HCT116 (cell line): ENCODE measurements at regions not wholly inside any gene's neighbourhood (a gene's known extent, or its start where the extent isn't known, plus 50 kb on each side); places are given as distances from the start of the nearest gene placed in this dataset.
"Not testable (repeated sequence)": the region's sequence is repeated elsewhere in the genome, so short reads cannot be mapped to it uniquely, and the experiment has no call there.

Source experiments
- ATAC-seq: fragments of 200-7000 bp; cut with Tn5 transposase; 2 replicates; pipeline ENCODE4 v1.9.1; 2020; ENCODE audit warnings: mild to moderate bottlenecking, moderate library complexity
- BruUV-seq: library from RNA; stranded (reverse); fragments of 400-500 nt; replicated peaks from 2 replicates; lab custom pipeline; 2021; lab: Mats Ljungman, UMichigan
- CTCF ChIA-PET: fragments of 300-600 bp; sonication (Branson Sonifier 250); formaldehyde crosslinking; loops from one replicate; lab custom pipeline; 2021; ENCODE audit warnings: antibody characterized with exemption; lab: Charles Lee
- POLR2A ChIA-PET: fragments of 300-600, 350-600 bp; sonication (Branson Sonifier 250); formaldehyde crosslinking; loops from one replicate; lab custom pipeline; 2021; ENCODE audit warnings: antibody characterized with exemption; lab: Charles Lee
- RAD21 ChIA-PET, 2 experiments: fragments of 300-600 bp; sonication (Branson Sonifier 250); formaldehyde crosslinking; loops; one replicate each; lab custom pipeline; 2023; ENCODE audit warnings: low total read pairs in 2 of 2; ENCODE audit not compliant: uncharacterized antibody in 2 of 2, unreplicated experiment in 2 of 2, low non-redundant PET in 1 of 2; lab: Charles Lee
- DNase-seq: peaks from one replicate; pipeline ENCODE4 v3.0.0-alpha.2; 2010; ENCODE audit warnings: low read depth, low spot score
- H2AFZ ChIP-seq: fragments of 200-600 bp; shearing (Covaris generic), sonication (generic); 2 replicates; pipeline ENCODE4 v1.6.1; 2017; ENCODE audit warnings: low read depth, mixed run types, mixed read lengths, antibody characterized with exemption, low read length; ENCODE audit not compliant: poor library complexity, severe bottlenecking
- H3K27ac ChIP-seq: 2 replicates; pipeline ENCODE4 v1.5.1; 2012; ENCODE audit warnings: low read depth, low read length
- H3K27me3 ChIP-seq: fragments of 200-600 bp; sonication (generic); 2 replicates; pipeline ENCODE4 v1.6.1; 2016; ENCODE audit warnings: mixed run types, low read length, mixed read lengths; ENCODE audit not compliant: insufficient read depth
- H3K36me3 ChIP-seq, 2 experiments: fragments of 200-500 bp in 1 of 2; fragments of 200-600 bp in 1 of 2; sonication (Bioruptor generic) in 1 of 2; sonication (generic) in 1 of 2; 2 replicates each; pipeline versions ENCODE4 v1.5.1 to v1.6.1; 2014 to 2016; ENCODE audit warnings: low read length in 2 of 2, inconsistent platforms in 1 of 2, mixed read lengths in 1 of 2, mixed run types in 1 of 2; ENCODE audit not compliant: insufficient read depth in 2 of 2, control insufficient read depth in 1 of 2
- H3K4me1 ChIP-seq, 2 experiments: fragments of 200-600 bp in 1 of 2; sonication (generic) in 1 of 2; 2 replicates each; pipeline versions ENCODE4 v1.5.1 to v1.6.1; 2012 to 2017; ENCODE audit warnings: low read length in 2 of 2, inconsistent platforms in 1 of 2, mild to moderate bottlenecking in 1 of 2, mixed read lengths in 1 of 2, mixed run types in 1 of 2, moderate library complexity in 1 of 2; ENCODE audit not compliant: insufficient read depth in 2 of 2, control insufficient read depth in 1 of 2
- H3K4me2 ChIP-seq: fragments of 200-600 bp; sonication (generic); 2 replicates; pipeline ENCODE4 v1.6.1; 2017; ENCODE audit warnings: mixed run types, low read length, mixed read lengths
- H3K4me3 ChIP-seq, 2 experiments: fragments of 200-600 bp in 1 of 2; sonication (generic) in 1 of 2; replicated peaks in 1 of 2; 2 replicates each; pipeline ENCODE4 v1.5.1; 2011 to 2016; ENCODE audit warnings: low read length in 2 of 2, control low read depth in 1 of 2, low read depth in 1 of 2, mild to moderate bottlenecking in 1 of 2, mixed read lengths in 1 of 2, mixed run types in 1 of 2
- H3K79me2 ChIP-seq: fragments of 200-600 bp; sonication (generic); 2 replicates; pipeline ENCODE4 v1.6.1; 2017; ENCODE audit warnings: mild to moderate bottlenecking, mixed run types, low read length, moderate library complexity, mixed read lengths; ENCODE audit not compliant: insufficient read depth
- H3K9ac ChIP-seq: fragments of 200-600 bp; sonication (generic); 2 replicates; pipeline ENCODE4 v1.6.1; 2016; ENCODE audit warnings: low read length, mixed read lengths
- H3K9me2 ChIP-seq: fragments of 200-600 bp; sonication (generic), shearing (Covaris generic); 2 replicates; pipeline ENCODE4 v1.6.1; 2017; ENCODE audit warnings: mixed run types, mild to moderate bottlenecking, moderate library complexity; ENCODE audit not compliant: insufficient read depth
- H3K9me3 ChIP-seq, 2 experiments: fragments of 200-500 bp in 1 of 2; fragments of 200-600 bp in 1 of 2; sonication (Bioruptor generic) in 1 of 2; sonication (generic) in 1 of 2; 2 replicates each; pipeline ENCODE4 v1.6.1; 2014 to 2017; ENCODE audit warnings: low read length in 2 of 2, mixed read lengths in 2 of 2, inconsistent platforms in 1 of 2, low read depth in 1 of 2, mild to moderate bottlenecking in 1 of 2, mixed run types in 1 of 2, moderate library complexity in 1 of 2; ENCODE audit not compliant: control insufficient read depth in 1 of 2, insufficient read depth in 1 of 2
- H4K20me1 ChIP-seq: fragments of 200-600 bp; sonication (generic), shearing (Covaris generic); 2 replicates; pipeline ENCODE4 v1.6.1; 2017; ENCODE audit warnings: mixed run types, mild to moderate bottlenecking, moderate library complexity; ENCODE audit not compliant: insufficient read depth
- CEBPB ChIP-seq: IDR thresholded peaks from 2 replicates; pipeline ENCODE4 v1.6.1; 2012; ENCODE audit warnings: low read depth
- EGR1 ChIP-seq: IDR thresholded peaks from 2 replicates; pipeline ENCODE4 v1.6.1; 2012; ENCODE audit warnings: low read depth
- ELF1 ChIP-seq: IDR thresholded peaks from 2 replicates; pipeline ENCODE4 v1.6.1; 2012; ENCODE audit warnings: low read depth, borderline replicate concordance
- EZH2 ChIP-seq: fragments of 200-600 bp; sonication (generic); IDR thresholded peaks from 2 replicates; pipeline ENCODE4 v1.6.1; 2017; ENCODE audit warnings: antibody characterized with exemption, mixed run types
- EZH2phosphoT487 ChIP-seq: fragments of 200-600 bp; IDR thresholded peaks from 2 replicates; pipeline ENCODE4 v1.6.1; 2018; ENCODE audit warnings: antibody characterized with exemption, borderline replicate concordance
- FOSL1 ChIP-seq: IDR thresholded peaks from 2 replicates; pipeline ENCODE4 v1.6.1; 2012; ENCODE audit warnings: low read depth
- POLR2A ChIP-seq: IDR thresholded peaks from 2 replicates; pipeline ENCODE4 v1.7.0; 2011; ENCODE audit warnings: borderline replicate concordance; ENCODE audit not compliant: insufficient read depth, insufficient read length; ENCODE audit errors: extremely low read depth
- RAD21 ChIP-seq: IDR thresholded peaks from 2 replicates; pipeline ENCODE4 v1.6.1; 2012; ENCODE audit warnings: low read depth, mild to moderate bottlenecking
- SIN3A ChIP-seq: IDR thresholded peaks from 2 replicates; pipeline ENCODE4 v1.6.1; 2012; ENCODE audit warnings: low read depth
- ZFX ChIP-seq: fragments of 450-650 bp; IDR thresholded peaks from 2 replicates; pipeline ENCODE4 v1.6.1; 2017
- intact Hi-C: fragments of 100-400 bp; cut with micrococcal nuclease; formaldehyde crosslinking; loops from 2 replicates; pipeline ENCODE4 v1.10.0; 2022
- TF ChIP-seq, protein P1 (sequence below): IDR thresholded peaks from 2 replicates; pipeline ENCODE4 v1.6.1; 2012; ENCODE audit warnings: low read depth
- TF ChIP-seq, protein P2 (sequence below): IDR thresholded peaks from 2 replicates; pipeline ENCODE4 v1.6.1; 2012

DNA sequence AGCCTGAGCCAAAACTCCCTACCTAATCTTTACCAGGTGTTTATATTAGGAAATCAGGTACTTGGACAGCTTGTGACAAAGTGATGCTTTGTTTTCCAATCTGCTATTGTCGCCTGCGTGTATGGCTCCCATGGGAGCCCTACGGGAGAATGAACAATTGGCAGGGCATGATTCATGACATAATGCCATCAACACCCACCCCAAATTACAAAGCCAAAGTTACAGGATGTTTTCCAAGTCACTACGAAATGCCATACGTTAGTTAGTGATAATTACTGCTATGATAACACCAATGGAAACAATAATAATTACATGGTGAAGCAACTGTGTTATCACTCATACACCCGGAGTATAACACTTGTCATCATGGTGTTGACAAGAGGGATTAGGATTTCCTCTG lies 226.4 kb downstream of the FAM181B start:
- no peak overlapping the region for H3K9ac ChIP-seq
- H3K4me3 ChIP-seq: no peak overlapping the region
- POLR2A ChIA-PET: no interaction called here
- H3K4me1 ChIP-seq: no peaks in the 10 kb centered on the region
- CTCF ChIA-PET: no interaction called here
- RAD21 ChIA-PET: no interaction called here
- no peaks in the 10 kb centered on the region for H3K9me3 ChIP-seq
- no TSS peak for BruUV-seq
- TF ChIP-seq CEBPB (no peak), EZH2 (no peak), ELF1 (no peak), EGR1 (no peak), POLR2A (no peak), FOSL1 (no peak), ZFX (no peak), SIN3A (no peak), EZH2phosphoT487 (no peak)
- TF ChIP-seq, protein P1, sequence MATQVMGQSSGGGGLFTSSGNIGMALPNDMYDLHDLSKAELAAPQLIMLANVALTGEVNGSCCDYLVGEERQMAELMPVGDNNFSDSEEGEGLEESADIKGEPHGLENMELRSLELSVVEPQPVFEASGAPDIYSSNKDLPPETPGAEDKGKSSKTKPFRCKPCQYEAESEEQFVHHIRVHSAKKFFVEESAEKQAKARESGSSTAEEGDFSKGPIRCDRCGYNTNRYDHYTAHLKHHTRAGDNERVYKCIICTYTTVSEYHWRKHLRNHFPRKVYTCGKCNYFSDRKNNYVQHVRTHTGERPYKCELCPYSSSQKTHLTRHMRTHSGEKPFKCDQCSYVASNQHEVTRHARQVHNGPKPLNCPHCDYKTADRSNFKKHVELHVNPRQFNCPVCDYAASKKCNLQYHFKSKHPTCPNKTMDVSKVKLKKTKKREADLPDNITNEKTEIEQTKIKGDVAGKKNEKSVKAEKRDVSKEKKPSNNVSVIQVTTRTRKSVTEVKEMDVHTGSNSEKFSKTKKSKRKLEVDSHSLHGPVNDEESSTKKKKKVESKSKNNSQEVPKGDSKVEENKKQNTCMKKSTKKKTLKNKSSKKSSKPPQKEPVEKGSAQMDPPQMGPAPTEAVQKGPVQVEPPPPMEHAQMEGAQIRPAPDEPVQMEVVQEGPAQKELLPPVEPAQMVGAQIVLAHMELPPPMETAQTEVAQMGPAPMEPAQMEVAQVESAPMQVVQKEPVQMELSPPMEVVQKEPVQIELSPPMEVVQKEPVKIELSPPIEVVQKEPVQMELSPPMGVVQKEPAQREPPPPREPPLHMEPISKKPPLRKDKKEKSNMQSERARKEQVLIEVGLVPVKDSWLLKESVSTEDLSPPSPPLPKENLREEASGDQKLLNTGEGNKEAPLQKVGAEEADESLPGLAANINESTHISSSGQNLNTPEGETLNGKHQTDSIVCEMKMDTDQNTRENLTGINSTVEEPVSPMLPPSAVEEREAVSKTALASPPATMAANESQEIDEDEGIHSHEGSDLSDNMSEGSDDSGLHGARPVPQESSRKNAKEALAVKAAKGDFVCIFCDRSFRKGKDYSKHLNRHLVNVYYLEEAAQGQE: no peak
- no peaks in the 10 kb centered on the region for H3K36me3 ChIP-seq
- H3K27ac ChIP-seq: no peak overlapping the region
- H3K4me2 ChIP-seq: no peak overlapping the region
- H3K9me2 ChIP-seq: no peaks in the 10 kb centered on the region
- ATAC-seq: no peak
- intact Hi-C loops: no loop called here
- H3K27me3 ChIP-seq: no peaks in the 10 kb centered on the region
- no peaks in the 10 kb centered on the region for H3K79me2 ChIP-seq
- no peaks in the 10 kb centered on the region for H4K20me1 ChIP-seq
- no peak for DNase-seq
- H2AFZ ChIP-seq: no peak overlapping the region

DNA sequence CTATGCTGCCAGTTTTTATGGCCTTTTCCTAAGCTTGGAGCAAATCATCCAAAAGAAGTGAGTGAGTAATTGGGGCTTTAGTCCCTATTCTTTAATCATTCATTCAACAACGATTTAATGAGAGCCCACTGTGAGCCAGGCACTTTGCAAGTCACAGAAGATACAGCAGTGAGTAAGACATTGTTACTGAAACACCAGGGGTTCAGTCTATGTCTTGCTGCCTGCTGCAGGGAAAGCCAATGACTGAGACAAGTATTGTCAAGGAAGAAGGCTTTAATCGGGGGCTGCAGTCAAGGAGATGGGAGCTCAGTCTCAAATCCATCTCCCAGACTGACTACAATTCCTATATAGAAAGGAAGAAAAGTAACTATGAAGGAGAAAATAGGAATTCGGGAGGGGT lies 228.3 kb downstream of the FAM181B start:
- no peak overlapping the region for H2AFZ ChIP-seq
- intact Hi-C loops: no loop called here
- ChIA-PET POLR2A (no interaction called here), RAD21 (no interaction called here), CTCF (no interaction called here)
- no peaks in the 10 kb centered on the region for H3K36me3 ChIP-seq
- H3K27ac ChIP-seq: no peak overlapping the region
- ATAC-seq: no peak
- no peaks in the 10 kb centered on the region for H3K4me1 ChIP-seq
- H4K20me1 ChIP-seq: no peaks in the 10 kb centered on the region
- no peaks in the 10 kb centered on the region for H3K27me3 ChIP-seq
- H3K9ac ChIP-seq: no peak overlapping the region
- BruUV-seq: no TSS peak
- H3K9me2 ChIP-seq: no peaks in the 10 kb centered on the region
- no peaks in the 10 kb centered on the region for H3K9me3 ChIP-seq
- TF ChIP-seq RAD21: no peak
- TF ChIP-seq, protein P2, sequence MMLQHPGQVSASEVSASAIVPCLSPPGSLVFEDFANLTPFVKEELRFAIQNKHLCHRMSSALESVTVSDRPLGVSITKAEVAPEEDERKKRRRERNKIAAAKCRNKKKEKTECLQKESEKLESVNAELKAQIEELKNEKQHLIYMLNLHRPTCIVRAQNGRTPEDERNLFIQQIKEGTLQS: no peak
- TF ChIP-seq, all 23 proteins: peak for 0
- Histone ChIP-seq H3K79me2 (no peaks in the 10 kb centered on the region), H3K4me3 (no peak overlapping the region), H3K4me2 (no peak overlapping the region)
- DNase-seq: no peak

DNA sequence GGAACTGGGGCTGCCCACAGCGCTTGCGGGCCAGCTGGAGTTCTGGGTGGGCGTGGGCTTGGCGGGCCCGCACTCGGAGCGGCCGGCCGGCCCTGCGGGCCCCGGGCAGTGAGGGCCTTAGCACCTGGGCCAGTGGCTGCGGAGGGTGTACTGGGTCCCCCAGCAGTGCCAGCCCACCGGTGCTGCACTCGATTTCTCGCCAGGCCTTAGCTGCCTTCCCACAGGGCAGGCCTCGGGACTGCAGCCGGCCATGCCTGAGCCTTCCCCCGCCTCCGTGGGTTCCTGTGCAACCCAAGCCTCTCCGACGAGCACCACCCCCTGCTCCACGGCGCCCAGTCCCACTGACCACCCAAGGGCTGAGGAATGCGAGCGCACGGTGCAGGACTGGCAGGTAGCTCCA lies 232.5 kb downstream of the FAM181B start:
- H3K4me3 ChIP-seq, H3K9me2 ChIP-seq, H3K9ac ChIP-seq, H3K27me3 ChIP-seq, ATAC-seq, H2AFZ ChIP-seq, H3K4me2 ChIP-seq, CTCF ChIA-PET, intact Hi-C loops, H3K4me1 ChIP-seq, H3K27ac ChIP-seq, H3K36me3 ChIP-seq, DNase-seq, RAD21 ChIA-PET, POLR2A ChIA-PET, H3K9me3 ChIP-seq, H3K79me2 ChIP-seq, BruUV-seq, H4K20me1 ChIP-seq: not testable (repeated sequence)
